ENCODE measurements at regions not wholly inside any gene's neighbourhood (a gene's known extent, or its start where the extent isn't known, plus 50 kb on each side); places are given as distances from the start of the nearest gene placed in this dataset.

DNA sequence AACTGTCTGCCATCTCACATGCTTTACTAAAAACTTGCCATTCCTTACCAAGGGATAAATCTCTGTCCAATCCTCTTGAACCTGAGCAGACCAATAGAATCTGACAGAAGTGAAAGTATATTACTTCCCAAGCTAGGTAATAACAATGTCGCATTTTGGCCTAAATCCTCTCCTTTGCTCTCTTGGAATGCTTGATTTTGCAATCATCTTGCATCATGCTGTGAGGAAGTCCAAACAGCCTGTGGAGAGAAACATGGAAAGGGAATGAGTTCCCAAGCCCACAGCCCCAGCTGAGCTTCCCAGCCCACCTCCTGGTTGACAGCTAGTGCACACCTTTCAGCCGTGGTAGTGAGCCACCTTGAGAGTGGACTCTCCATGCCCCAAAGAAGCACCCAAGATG is 540.6 kb downstream of the STK39 start:
- TF ChIP-seq, protein P1, sequence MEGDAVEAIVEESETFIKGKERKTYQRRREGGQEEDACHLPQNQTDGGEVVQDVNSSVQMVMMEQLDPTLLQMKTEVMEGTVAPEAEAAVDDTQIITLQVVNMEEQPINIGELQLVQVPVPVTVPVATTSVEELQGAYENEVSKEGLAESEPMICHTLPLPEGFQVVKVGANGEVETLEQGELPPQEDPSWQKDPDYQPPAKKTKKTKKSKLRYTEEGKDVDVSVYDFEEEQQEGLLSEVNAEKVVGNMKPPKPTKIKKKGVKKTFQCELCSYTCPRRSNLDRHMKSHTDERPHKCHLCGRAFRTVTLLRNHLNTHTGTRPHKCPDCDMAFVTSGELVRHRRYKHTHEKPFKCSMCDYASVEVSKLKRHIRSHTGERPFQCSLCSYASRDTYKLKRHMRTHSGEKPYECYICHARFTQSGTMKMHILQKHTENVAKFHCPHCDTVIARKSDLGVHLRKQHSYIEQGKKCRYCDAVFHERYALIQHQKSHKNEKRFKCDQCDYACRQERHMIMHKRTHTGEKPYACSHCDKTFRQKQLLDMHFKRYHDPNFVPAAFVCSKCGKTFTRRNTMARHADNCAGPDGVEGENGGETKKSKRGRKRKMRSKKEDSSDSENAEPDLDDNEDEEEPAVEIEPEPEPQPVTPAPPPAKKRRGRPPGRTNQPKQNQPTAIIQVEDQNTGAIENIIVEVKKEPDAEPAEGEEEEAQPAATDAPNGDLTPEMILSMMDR (conservative IDR thresholded peaks at IDR 0.05), result no peak
- H3K27ac ChIP-seq, result no peak overlapping the region

DNA sequence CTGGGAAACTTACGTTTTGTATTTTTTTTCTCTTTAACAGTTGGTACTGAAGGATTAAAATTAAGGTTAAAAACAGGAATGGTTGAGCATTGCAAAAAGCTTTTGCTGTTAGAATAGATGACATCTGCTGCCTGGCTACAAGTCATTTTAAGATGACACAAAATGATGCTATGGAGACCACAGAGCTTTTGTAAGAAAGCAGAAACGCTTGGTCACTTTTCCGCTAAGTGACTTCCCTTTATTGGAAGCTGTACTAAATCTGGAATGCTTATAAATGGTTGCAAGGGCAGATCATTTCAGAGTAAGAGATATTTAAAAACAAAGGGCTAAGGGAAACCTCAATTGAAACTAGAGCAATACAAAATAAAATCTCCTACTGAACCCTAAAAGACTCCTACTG is 544.0 kb downstream of the STK39 start:
- no peak overlapping the region for H3K27ac ChIP-seq

DNA sequence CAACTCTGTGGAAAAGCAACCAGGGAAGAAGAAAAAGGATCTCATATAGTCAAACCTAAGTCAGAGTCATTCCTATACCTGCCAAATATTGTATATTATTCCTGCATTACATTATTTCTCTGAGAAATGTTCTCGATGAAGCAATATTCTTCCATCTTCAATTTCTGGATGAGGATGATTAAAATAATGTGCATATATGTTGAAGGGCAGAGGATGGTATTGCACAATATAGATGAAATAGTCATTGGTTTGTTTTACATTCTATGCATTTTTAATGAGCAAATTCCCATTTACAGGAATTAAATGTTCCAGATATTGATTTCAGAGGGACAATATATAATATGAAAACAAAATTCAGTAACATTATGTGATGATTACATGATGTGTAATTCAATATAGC is 545.2 kb downstream of the STK39 start:
- TF ChIP-seq, protein P1 (conservative IDR thresholded peaks at IDR 0.05), result no peak
- H3K27ac ChIP-seq, result no peak overlapping the region

More for the DNA sequence above, 544.0 kb downstream of the STK39 start:
- TF ChIP-seq, protein P1 (conservative IDR thresholded peaks at IDR 0.05), result no peak

DNA sequence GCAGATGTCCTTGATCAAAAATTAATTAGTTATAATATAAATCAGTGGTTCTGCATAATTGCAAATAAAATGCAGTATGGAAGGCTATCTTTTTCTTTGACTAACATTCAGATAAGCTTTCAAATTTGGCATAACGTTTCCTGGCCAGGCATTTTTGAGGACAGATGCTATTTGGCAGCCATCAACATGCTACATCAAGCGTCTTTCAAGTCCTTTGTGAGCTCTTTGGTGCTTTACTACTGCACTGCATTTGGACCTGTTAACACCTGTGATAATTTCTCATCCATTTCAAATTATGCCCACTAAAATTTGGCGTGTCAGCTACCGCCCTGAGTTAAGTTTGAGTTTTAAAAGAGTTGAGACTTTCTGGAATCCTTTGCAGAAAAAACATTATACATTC is 545.7 kb downstream of the STK39 start:
- no peak overlapping the region for H3K27ac ChIP-seq
- TF ChIP-seq, protein P1 (conservative IDR thresholded peaks at IDR 0.05), result no peak

DNA sequence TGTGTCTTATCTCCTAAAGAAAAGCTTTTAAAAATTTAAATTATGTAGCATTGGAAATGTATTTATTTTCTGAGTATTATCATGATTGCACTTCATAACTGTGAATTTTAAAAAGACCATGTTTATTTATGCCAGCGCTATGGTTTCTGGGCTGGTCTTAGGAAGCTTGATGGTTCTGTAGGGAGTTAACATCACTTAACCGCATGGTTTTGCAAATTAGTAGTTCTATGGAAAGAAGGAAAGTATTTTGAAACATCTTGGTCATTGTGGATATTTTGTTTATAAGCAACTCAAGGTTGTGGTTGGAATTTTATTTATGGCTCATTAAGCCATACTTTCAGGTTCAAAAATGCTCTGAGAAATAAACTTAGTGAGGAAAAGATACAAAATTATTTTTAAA is 549.4 kb downstream of the STK39 start:
- TF ChIP-seq, protein P1 (conservative IDR thresholded peaks at IDR 0.05), result no peak

DNA sequence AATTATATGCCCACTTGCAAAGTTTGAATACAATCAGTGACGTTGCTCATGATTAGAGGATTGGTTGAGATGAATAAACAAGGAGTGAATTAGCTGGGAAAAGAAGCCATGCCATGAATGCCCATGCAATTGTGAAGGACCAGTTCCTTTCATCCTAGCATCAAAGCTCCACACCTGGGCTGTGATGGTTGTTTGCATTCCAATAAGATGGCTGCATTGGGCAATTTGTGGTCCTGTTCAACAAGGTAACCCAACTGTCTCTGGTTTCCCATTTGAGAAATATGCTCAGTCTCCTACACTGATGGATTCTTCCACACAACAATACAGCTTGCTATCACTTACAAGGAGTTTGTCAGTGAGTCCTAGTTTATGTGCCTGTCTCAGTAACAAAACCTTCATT is 550.2 kb downstream of the STK39 start:
- TF ChIP-seq, protein P1 (conservative IDR thresholded peaks at IDR 0.05), result no peak
- H3K27ac ChIP-seq, result no peak overlapping the region

More for the DNA sequence above, 549.4 kb downstream of the STK39 start:
- no peak overlapping the region for H3K27ac ChIP-seq

DNA sequence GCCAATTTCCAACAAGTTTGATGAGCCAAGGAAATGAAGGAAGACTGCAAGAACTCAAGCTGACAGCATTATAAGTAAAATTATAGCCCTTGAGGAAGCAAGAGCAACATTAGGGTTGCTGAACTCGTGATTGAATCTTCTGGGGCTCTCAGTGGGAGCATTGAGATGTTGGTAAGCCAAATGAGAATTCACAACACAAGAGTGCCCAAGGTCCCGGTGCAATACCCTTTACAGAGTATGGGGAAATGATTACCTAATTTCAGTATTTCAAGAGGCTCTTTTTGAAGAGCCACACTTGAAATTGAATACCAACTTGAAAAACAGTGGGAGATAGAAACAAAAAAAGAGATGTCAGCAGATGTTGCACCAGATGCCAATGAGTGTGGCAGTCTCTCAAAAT is 554.5 kb downstream of the STK39 start:
- H3K27ac ChIP-seq, result no peak overlapping the region

More for the DNA sequence above, 554.5 kb downstream of the STK39 start:
- TF ChIP-seq, protein P1 (conservative IDR thresholded peaks at IDR 0.05), result no peak

Measured in VCaP (cell line).